ENCODE measurements at regions not wholly inside any gene's neighbourhood (a gene's known extent, or its start where the extent isn't known, plus 50 kb on each side); places are given as distances from the start of the nearest gene placed in this dataset.
"Not testable (repeated sequence)": the region's sequence is repeated elsewhere in the genome, so short reads cannot be mapped to it uniquely, and the experiment has no call there.

GRCh38 chr14:80291101-80291500 is 79.8 kb upstream of the DIO2 start:
- no peak for DNase-seq

- DNase-seq: not testable (repeated sequence)
Observed at GRCh38 chr14:80286744-80287143, 75.4 kb upstream of the DIO2 start.

- peak; percentile 1 for DNase-seq
Observed at GRCh38 chr14:80278293-80279023, 67.2 kb upstream of the DIO2 start.

GRCh38 chr14:80275208-80275850 is 64.0 kb upstream of the DIO2 start:
- DNase-seq: no peak

GRCh38 chr14:80274310-80274709 is 63.0 kb upstream of the DIO2 start:
- DNase-seq: not testable (repeated sequence)

- no peak for DNase-seq
Observed at GRCh38 chr14:80271389-80271788, 60.1 kb upstream of the DIO2 start.

GRCh38 chr14:80269353-80269925 is 58.1 kb upstream of the DIO2 start:
- peak; percentile 1 for DNase-seq

- no peak for DNase-seq
Observed at GRCh38 chr14:80266930-80267329, 55.6 kb upstream of the DIO2 start.

GRCh38 chr14:80264702-80265101 is 53.4 kb upstream of the DIO2 start:
- no peak for DNase-seq
